Small intestine (tissue), 7 donors: ENCODE measurements at regions not wholly inside any gene's neighbourhood (a gene's known extent, or its start where the extent isn't known, plus 50 kb on each side); places are given as distances from the start of the nearest gene placed in this dataset.

ENCODE experiments used
- DNase-seq, 2 donors: peaks; one replicate each; pipeline versions ENCODE4 v3.0.0 to v3.0.0-alpha.2; 2013
- FAIRE-seq: peaks from 2 replicates; lab custom pipeline; 2012; peaks lifted over from hg19 to GRCh38; lab: Jason Lieb, UNC
- H3K27ac ChIP-seq, 3 donors: one replicate each; pipeline ENCODE4 v1.5.1; 2013; ENCODE audit warnings: low read length in 2 of 3, mild to moderate bottlenecking in 2 of 3, control low read depth in 1 of 3, inconsistent platforms in 1 of 3, low read depth in 1 of 3, moderate library complexity in 1 of 3
- H3K27me3 ChIP-seq, 3 donors: one replicate each; pipeline ENCODE4 v1.6.1; 2013; ENCODE audit warnings: low read length in 3 of 3, inconsistent platforms in 1 of 3; ENCODE audit not compliant: control insufficient read depth in 3 of 3, insufficient read depth in 3 of 3
- H3K36me3 ChIP-seq, 3 donors: one replicate each; pipeline ENCODE4 v1.6.1; 2013; ENCODE audit warnings: low read length in 3 of 3, inconsistent platforms in 1 of 3, low read depth in 1 of 3, mild to moderate bottlenecking in 1 of 3, moderate library complexity in 1 of 3; ENCODE audit not compliant: control insufficient read depth in 3 of 3, insufficient read depth in 2 of 3
- H3K4me1 ChIP-seq, 3 donors: one replicate each; pipeline ENCODE4 v1.6.1; 2013; ENCODE audit warnings: low read length in 2 of 3, inconsistent platforms in 1 of 3, low read depth in 1 of 3, mild to moderate bottlenecking in 1 of 3, moderate library complexity in 1 of 3; ENCODE audit not compliant: control insufficient read depth in 3 of 3, insufficient read depth in 2 of 3
- H3K4me3 ChIP-seq, 3 donors: one replicate each; pipeline ENCODE4 v1.5.1; 2013; ENCODE audit warnings: low read length in 3 of 3, control low read depth in 1 of 3, inconsistent platforms in 1 of 3, low read depth in 1 of 3, mild to moderate bottlenecking in 1 of 3, moderate library complexity in 1 of 3
- H3K9me3 ChIP-seq, 2 donors: one replicate each; pipeline ENCODE4 v1.6.1; 2013; ENCODE audit warnings: low read depth in 1 of 2, low read length in 1 of 2; ENCODE audit not compliant: control insufficient read depth in 2 of 2, insufficient read depth in 1 of 2
- WGBS, 3 donors: extraction: QIAGEN DNeasy Blood & Tissue Kit; methylation state at CpG; one replicate each; pipeline ENCODE4 v1.1.7; 2013; 5-methylcytosine and 5-hydroxymethylcytosine counted together
- donor health status: healthy with polysubstance abuse.
- donor health status: control.
- donor health status: control.
- donor health status: Bipolar disorder and iron deficiency.
- donor health status: healthy.

- Histone ChIP-seq H3K4me3 (no peak overlapping the region), H3K27ac (no peak overlapping the region), H3K36me3 (no peaks in the 10 kb centered on the region), H3K4me1 (no peaks in the 10 kb centered on the region), H3K27me3 (no peaks in the 10 kb centered on the region), H3K9me3 (no peaks in the 10 kb centered on the region)
- 87 to 93% (median 92%) methylated on average over 5 of the region's 5 CpGs for WGBS, 3 donors
- FAIRE-seq = no peak
- no peak for DNase-seq
Observed at GRCh38 chr5:58403822-58404433, 56.0 kb downstream of the PLK2 start.

GRCh38 chr5:58401701-58402100 lies 58.2 kb downstream of the PLK2 start:
- FAIRE-seq (no peak), DNase-seq (no peak)
- 60 to 85% (median 66%) methylated on average over 2 of the region's 2 CpGs for WGBS, 3 donors
- H3K4me1 ChIP-seq = no peaks in the 10 kb centered on the region
- no peaks in the 10 kb centered on the region for H3K9me3 ChIP-seq
- no peak overlapping the region for H3K27ac ChIP-seq
- no peaks in the 10 kb centered on the region for H3K36me3 ChIP-seq
- H3K27me3 ChIP-seq = no peaks in the 10 kb centered on the region
- no peak overlapping the region for H3K4me3 ChIP-seq

GRCh38 chr5:58400737-58401136 lies 59.1 kb downstream of the PLK2 start:
- FAIRE-seq (no peak), DNase-seq (no peak)
- no peak overlapping the region for H3K4me3 ChIP-seq
- H3K36me3 ChIP-seq = no peaks in the 10 kb centered on the region
- H3K9me3 ChIP-seq = no peaks in the 10 kb centered on the region
- no peaks in the 10 kb centered on the region for H3K4me1 ChIP-seq
- H3K27ac ChIP-seq = no peak overlapping the region
- WGBS, 3 donors = 87 to 94% (median 88%) methylated on average over 2 of the region's 2 CpGs
- no peaks in the 10 kb centered on the region for H3K27me3 ChIP-seq

- WGBS, 3 donors = 89 to 97% (median 96%) methylated on average over 1 of the region's 1 CpG
- Histone ChIP-seq H3K9me3 (no peaks in the 10 kb centered on the region), H3K4me1 (no peaks in the 10 kb centered on the region), H3K36me3 (no peaks in the 10 kb centered on the region), H3K27me3 (no peaks in the 10 kb centered on the region), H3K4me3 (no peak overlapping the region), H3K27ac (no peak overlapping the region)
- DNase-seq (no peak), FAIRE-seq (no peak)
Observed at GRCh38 chr5:58399951-58400350, 59.9 kb downstream of the PLK2 start.

- Histone ChIP-seq H3K9me3 (no peaks in the 10 kb centered on the region), H3K36me3 (no peaks in the 10 kb centered on the region), H3K4me1 (no peaks in the 10 kb centered on the region), H3K27ac (no peak overlapping the region), H3K4me3 (no peak overlapping the region), H3K27me3 (no peaks in the 10 kb centered on the region)
- no peak for FAIRE-seq
- 90 to 92% (median 91%) methylated on average over 2 of the region's 2 CpGs for WGBS, 3 donors
- DNase-seq = no peak
Observed at GRCh38 chr5:58394339-58394738, 65.5 kb downstream of the PLK2 start.

- no peak overlapping the region for H3K4me3 ChIP-seq
- DNase-seq = no peak
- FAIRE-seq = no peak
- H3K27ac ChIP-seq = no peak overlapping the region
- WGBS, 3 donors = 27 to 74% (median 31%) methylated on average over 5 of the region's 5 CpGs
- H3K9me3 ChIP-seq = no peaks in the 10 kb centered on the region
- no peaks in the 10 kb centered on the region for H3K4me1 ChIP-seq
- no peaks in the 10 kb centered on the region for H3K27me3 ChIP-seq
- H3K36me3 ChIP-seq = no peaks in the 10 kb centered on the region
Observed at GRCh38 chr5:58393716-58394115, 66.2 kb downstream of the PLK2 start.

GRCh38 chr5:58392496-58392895 lies 67.4 kb downstream of the PLK2 start:
- DNase-seq (no peak), FAIRE-seq (no peak)
- H3K27ac ChIP-seq = no peak overlapping the region
- no peak overlapping the region for H3K4me3 ChIP-seq
- H3K9me3 ChIP-seq = no peaks in the 10 kb centered on the region
- H3K4me1 ChIP-seq = no peaks in the 10 kb centered on the region
- no peaks in the 10 kb centered on the region for H3K27me3 ChIP-seq
- WGBS, 3 donors = 80 to 85% (median 84%) methylated on average over 4 of the region's 4 CpGs
- H3K36me3 ChIP-seq = no peaks in the 10 kb centered on the region

- Histone ChIP-seq H3K27ac (no peak overlapping the region), H3K4me3 (no peak overlapping the region), H3K4me1 (no peaks in the 10 kb centered on the region), H3K9me3 (peaks cover 0 to 7% of the 10 kb centered on the region in 2 donors), H3K27me3 (no peaks in the 10 kb centered on the region), H3K36me3 (no peaks in the 10 kb centered on the region)
- 88 to 100% (median 96%) methylated on average over 2 of the region's 2 CpGs for WGBS, 3 donors
- DNase-seq (no peak), FAIRE-seq (no peak)
Observed at GRCh38 chr5:58383448-58383847, 76.4 kb downstream of the PLK2 start.

GRCh38 chr5:58382131-58382534 lies 77.8 kb downstream of the PLK2 start:
- 68 to 87% (median 81%) methylated on average over 4 of the region's 4 CpGs for WGBS, 3 donors
- no peak for FAIRE-seq
- no peak overlapping the region for H3K4me3 ChIP-seq

More at GRCh38 chr5:58382131-58382534, 77.8 kb downstream of the PLK2 start:
- Histone ChIP-seq H3K27ac (no peak overlapping the region), H3K36me3 (no peaks in the 10 kb centered on the region), H3K4me1 (no peaks in the 10 kb centered on the region), H3K9me3 (peaks cover 0 to 12% of the 10 kb centered on the region in 2 donors), H3K27me3 (no peaks in the 10 kb centered on the region)
- DNase-seq = no peak
